ENCODE measurements at regions not wholly inside any gene's neighbourhood (a gene's known extent, or its start where the extent isn't known, plus 50 kb on each side); places are given as distances from the start of the nearest gene placed in this dataset.

DNA sequence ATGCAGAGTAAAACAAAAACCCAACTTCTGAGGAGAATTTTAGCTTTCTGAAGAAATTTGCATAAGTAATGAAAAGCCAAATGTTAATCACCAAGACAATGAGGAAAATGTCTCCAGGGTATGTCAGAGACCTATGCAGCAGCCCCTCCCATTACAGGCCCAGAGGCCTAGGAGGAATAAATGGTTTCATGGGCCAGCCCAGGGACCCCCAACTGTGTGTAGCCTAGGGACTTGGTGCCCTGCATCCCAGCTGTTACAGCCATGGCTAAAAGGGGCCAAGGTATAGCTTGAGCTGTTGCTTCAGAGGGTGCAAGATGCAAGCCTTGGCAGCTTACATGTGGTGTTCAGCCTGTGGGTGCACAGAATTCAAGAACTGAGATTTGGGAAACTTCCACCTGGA lies 1256.9 kb upstream of the PIK3C3 start:
- no peak for DNase-seq

DNA sequence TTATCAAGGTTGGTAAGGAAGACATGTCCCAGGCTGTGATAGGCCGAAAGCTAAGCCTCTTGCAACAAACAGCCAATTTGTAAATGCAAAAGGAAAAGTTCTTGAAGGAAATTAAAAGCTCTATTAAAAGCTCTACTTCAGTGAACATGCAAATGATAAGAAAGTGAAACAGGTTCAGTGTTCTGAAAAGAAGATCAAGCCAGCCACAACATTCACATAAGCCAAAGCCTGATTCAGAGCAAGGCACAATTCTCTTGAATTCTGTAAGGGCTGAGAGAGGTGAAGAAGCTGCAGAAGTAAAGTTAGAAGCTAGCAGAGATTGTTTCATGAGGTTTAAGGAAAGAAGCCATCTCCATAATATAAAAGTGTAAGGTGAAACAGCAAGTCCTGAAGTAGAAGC lies 1259.5 kb upstream of the PIK3C3 start:
- DNase-seq, result no peak

DNA sequence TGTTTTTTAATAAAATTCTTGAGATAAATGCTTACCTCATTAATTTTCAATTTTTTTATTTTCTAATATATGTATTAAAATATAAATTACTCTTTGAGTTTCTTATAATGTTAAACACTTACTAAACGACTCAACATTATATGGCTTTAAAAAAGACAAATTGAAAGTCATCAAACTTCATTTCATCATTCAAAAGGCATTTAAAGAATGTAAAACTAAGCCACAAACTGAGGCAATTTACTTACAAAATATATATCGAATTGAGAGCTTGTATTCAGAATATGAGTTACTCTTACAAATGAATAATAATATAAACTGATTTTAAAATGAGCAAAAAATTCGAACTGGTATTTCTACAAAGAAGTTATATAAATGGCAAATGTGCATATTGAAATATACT lies 1262.2 kb upstream of the PIK3C3 start:
- DNase-seq, result no peak

DNA sequence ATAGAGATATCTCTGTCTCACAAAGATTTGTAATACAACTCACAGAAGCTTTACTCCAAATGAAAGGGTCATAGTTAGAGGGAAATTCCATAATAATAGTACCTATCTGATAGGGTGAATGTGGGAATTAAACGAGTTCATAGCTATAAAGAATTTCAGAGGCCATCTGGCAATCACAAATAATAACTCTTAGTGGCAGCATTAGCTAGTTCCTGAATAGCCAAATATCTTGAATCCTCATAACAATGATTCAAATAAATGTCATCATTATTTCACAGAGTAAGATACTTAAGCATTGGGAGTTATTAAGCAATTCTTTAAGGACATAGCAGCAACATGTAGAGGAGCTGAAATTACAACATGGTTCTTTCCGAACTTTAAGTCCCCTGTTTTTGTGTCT lies 1265.0 kb upstream of the PIK3C3 start:
- DNase-seq, result no peak

DNA sequence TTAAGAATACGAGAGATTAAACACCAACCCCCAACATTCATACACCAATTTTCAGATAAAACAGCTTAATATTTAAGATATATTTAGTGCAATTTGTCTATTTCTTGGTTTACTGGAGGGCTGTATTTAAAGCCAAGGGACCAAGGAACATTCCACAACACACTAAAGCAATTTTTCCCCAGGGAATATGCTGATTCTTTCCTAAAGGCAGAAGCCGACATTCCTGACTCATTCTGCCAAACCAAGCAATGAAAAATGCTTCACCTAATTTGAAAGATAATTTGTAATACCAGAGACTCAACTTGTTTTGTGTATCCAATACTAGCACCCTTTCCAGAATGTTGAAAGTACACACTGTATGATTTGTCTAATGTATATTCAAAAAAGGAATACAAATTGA lies 1267.6 kb upstream of the PIK3C3 start:
- DNase-seq, result no peak

DNA sequence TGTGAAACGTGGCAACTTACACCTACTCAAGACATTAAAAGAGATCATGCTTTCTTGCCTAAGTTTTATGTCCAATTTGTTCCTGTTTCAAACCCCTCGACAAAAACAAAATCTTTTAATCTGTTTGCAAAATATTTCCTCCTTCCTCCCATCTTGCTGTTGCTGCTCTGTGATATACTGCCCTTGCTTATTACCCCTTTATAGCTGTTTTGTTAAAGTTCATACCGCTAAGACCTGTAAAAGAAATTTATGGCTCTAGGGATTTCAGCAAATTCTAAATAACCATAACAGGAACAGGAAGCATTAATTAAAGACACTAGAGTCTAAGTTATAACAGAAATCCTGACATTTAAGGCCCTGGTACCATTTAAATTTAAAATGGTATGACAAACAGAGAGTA lies 1268.2 kb upstream of the PIK3C3 start:
- DNase-seq, result no peak

DNA sequence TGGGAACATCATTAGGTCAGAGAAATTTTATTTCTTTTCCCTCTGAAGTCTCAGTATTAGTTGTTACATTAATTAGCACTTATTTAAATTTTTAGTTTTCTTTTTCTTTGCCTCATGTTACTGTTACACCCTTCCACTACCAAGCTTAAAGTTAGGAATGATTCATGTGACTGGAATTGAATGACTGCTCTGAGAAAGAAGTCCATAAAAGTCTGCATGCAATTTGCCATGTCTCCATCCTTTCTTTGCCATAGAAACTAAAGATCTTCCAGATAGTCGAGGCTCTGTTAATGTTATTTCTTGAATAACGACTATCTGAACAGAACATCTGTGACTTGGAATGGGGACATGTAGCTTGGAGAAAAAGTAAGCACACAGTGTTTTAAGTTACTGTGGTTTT lies 1269.8 kb upstream of the PIK3C3 start:
- no peak for DNase-seq

DNA sequence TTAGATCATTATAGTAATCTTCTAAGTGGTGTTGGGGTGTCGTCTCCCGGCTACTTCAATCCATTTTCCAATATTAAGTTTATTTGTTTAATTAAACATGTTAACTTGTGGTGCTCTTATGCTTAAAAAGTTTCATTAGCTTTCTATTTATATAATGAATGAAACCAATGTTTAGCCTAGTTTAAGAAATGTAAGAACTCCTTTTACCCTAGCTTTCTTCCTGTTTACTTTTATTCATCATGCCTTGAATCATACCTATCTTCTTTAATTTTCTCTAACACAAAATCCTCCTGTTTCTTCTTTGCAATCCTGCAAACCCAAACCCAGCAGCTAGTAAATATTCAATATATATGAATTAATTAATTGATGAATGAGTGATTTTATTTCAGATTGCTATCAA lies 1276.7 kb upstream of the PIK3C3 start:
- no peak for DNase-seq

DNA sequence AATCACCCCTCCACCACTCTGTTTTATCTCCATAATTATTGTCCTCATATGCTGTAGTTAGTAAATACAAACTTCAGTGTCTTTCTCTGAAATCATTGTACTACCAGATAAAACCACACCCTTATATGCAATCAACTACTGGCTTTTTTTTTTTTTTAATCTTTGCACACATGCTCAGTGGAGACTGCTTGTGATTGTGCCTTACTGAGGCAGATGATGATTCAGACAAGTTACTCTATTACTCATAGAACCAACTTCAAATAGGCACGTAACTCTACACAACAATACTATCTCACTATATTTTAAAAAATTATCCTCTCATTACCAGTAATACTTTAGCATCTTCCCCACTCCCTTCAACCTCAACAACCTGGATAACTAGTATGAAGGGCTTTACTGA lies 1278.4 kb upstream of the PIK3C3 start:
- DNase-seq, result no peak

DNA sequence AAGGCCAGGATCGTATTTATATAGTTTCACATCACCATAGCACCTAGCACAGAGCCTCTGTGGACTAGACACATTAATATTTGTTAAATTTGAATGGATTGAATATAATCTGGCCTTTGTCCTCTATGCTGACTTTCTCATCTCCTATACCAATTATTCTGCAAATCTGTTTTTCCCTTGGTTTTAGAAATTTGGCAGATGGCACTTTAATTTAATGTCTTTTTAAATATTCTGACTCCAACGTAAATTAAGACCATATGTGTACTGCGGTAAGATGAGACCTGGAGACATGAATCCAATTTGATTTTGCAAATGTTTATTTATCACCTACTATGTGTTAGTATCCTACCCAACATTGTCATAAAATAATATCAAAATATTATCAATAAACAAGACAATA lies 1281.9 kb upstream of the PIK3C3 start:
- DNase-seq, result no peak

DNA sequence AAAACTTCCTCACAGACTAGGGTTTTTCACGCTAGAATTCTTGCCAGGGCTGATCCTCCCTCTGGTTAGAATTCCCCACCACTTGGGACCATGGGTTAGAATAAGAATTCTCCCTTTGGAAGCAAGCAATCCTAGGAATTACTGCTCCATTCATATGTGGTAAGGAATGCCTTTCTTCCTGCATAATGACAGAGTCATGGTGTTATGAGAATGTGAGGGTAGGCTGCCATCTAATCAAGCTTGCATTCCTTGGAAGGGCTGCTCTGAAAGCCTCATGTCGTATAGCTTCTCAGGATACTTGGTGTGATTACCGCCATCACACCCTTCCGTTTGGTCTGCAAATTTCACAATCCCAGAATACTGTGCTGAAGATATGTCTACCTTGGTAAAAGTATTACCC lies 1282.4 kb upstream of the PIK3C3 start:
- DNase-seq, result no peak

DNA sequence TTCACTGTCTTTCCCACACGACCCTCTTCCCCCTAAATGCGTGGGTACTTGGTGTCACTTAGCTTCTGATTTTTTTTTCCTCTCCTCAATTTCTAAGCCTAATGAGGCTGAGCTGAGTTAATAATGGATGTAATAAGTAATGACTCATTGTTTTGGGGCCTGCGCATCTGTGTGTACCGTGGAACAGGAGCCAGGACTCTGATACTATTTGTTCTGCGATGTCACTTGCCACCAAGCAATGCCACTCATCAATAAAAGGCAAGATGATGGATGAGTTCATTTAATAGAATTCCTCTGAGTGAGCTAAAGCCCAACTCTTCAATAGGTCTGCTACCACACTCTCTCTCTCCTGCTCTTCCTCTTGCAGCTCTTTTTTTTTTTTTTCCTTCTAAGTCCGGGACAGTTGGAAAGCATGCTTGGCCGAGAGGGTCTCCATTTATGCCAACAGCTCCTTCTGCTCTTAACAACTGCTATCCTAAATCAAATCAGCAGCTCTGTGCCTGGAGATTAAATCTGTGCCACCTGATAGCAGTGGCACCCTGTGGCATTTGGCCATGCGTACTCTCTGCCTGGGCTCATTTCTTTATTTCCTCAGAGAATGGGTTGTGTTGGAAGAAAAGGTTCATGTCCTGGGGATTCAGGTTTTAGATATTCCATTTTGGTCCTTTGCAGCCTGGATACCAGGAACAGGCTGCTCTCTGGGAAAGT lies 1284.2 kb upstream of the PIK3C3 start:
- DNase-seq, result no peak

DNA sequence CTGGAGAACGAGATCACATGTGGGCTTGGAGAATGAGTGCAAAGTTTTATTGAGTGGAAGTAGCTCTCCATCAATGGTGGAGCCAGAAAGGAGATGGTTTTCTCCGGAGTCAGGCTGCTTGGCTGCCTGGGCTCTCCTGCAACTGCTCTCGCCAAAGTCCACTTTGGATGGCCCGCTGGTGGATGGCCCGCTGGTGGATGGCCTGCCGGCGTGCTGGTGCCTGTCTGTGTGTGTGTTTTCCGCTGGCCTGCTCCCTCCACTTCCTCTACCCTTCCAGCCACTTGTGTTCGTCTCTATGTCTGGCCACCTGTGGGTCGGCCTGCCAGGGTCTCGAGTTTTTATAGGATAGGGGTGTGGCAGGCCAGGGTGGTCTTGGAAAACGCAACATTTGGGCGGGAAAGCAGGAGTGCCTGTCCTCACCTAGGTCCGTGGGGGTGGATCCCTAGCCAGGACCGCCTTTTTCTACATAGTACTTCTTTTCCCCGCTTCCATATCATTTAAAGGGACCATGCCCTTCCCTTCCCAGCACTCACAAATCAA lies 1292.1 kb upstream of the PIK3C3 start:
- no peak for DNase-seq

DNA sequence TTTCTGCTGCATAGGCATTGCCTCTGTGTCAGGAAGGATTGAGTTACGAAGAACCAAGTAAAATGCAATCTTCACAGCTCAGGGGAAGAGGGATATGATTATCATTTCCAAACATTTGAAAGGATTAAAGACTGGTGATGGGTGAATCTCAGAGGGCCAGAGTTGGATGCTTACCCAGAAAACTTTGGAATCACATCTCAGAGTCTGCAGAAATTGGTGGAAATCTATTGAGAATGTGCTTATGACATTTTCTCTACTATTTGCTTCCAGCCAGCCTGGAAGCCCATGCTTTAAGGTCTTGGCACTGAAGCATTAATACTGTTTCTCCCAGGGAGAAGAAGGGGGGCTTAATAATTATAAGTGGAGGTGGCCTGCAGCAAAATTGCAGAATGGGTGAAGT lies 1301.4 kb upstream of the PIK3C3 start:
- DNase-seq, result no peak

DNA sequence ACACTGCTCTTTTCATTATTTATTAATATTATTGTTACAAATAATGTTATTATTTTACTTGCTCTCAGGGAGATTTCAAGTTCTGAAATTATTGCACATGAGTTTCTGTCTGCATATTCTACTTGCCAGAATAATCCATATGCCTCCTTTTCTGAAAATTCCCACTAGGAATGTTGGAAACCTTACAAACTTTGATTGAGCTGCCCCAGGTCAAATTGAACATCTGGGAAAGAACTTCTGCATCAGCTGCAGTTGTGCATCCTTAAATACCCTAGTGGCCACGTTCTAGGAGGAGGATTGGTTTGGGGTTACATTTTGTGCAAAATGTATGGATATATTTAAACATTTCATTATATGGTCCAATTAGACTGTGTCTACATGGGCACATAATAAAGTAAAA lies 1302.7 kb upstream of the PIK3C3 start:
- no peak for DNase-seq

DNA sequence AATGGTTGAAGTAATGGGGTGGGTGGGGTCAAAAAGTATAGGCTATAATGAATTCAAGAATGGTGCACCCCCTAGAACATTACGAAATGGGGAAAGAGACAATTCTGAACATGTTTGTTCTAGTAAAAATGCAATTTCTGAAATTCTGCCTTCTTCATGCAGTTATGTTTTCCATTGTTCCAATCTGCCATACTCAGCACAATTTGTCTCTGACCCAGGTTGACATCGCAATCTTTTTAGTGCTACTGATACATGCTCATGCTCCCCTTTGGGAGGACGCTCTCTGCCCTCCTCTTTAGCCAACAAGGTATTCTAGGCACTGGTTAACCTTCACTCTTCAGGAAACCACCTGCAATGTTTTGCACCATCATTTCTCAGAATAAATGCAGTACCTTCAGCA lies 1303.9 kb upstream of the PIK3C3 start:
- DNase-seq, result no peak

DNA sequence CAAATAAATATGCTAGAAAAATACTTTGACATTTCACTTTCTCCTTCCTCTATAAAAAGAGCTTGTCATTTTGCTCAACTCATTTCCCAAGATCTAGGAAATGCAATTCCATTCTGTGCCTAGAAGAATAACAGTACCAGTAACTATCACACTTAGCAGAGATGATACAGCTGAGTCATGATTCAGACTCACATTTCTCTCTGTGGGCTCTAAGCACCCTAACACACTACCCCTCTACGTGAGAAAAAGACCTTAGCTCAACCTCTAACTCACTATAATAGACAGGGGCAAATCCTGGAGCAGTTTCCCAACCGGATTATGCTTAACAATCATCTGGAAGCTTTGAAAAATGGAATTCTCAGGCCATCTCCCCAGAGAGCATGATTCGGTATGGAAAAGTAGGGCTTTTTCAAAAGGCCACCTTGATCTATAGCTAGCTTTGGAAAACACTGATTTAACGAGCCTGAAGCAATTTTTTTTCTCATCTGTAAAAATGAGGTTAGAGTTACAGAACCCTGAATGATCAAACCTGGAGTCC lies 1312.3 kb upstream of the PIK3C3 start:
- no peak for DNase-seq

DNA sequence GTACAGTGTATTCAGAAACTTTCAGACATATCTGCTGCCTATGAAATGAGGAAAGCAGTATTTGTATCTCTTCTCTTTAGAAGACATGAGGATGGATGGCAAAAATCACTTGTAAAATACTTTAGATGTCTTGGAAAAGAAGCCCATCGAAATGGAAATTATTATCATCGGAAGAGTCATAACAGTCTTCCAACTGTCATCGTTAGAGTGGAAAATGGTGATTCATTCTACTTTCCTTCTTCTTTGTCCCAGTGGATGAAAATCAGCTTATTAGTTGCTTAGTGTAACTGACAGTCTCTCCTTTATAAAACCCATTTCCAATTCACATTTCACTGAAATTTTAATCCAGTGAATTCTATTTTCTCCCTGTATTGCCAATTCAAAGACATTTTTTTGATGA lies 1323.7 kb upstream of the PIK3C3 start:
- DNase-seq, result no peak

DNA sequence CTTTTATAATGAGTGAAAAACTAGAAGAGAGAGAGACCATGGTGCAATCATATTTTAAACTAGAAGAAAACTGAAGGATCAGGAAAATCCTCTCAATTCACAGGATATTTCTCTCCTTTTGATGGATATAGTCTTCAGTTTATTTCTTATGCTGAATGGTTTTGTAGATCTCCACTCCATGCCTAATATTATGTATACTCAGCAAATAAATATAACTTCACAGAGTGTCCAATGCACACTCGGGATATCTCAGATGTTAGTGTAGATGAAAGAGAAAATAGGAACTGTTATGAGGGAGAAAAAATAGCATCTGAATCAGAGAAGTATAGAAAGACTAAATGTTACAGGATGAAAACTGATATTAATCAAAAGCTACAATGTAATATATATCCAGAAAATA lies 1324.5 kb upstream of the PIK3C3 start:
- no peak for DNase-seq

DNA sequence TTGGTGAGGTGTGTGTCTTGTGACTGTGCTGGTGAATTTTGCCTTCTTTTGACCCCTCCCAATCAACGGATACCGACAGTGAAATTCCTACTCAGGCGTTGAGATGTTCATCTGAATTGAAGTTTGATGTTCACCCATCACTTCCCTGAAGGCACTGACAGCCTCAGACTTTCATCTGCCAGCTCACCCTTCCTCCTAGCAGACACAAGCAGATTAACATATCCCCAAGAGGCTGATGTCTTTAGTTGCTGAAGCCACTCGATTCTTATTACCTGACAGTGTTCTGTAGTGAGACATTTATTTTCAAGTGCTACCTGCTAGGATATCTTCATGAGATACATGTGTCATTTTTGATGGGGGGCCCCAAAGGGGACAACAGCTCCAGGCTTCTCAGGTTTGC lies 1330.1 kb upstream of the PIK3C3 start:
- no peak for DNase-seq

DNA sequence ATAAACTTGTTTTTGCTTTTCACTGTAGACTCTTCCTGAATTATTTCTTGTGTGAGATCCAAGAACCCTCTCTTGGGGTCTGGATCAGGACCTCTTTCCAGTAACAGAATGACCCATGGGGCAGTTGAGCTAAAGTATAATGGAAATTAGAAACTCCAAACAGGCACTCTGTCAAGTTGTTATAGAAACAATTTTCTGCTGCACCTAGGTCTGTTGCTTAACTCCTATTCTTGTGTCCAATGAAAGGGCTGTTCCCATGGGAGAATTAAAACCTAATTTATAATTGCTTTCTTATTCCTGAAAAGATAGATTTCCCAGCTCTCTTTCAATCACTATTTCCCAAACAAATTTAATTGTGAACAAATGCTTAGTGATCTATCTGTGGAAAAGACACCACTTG lies 1341.3 kb upstream of the PIK3C3 start:
- DNase-seq, result no peak

DNA sequence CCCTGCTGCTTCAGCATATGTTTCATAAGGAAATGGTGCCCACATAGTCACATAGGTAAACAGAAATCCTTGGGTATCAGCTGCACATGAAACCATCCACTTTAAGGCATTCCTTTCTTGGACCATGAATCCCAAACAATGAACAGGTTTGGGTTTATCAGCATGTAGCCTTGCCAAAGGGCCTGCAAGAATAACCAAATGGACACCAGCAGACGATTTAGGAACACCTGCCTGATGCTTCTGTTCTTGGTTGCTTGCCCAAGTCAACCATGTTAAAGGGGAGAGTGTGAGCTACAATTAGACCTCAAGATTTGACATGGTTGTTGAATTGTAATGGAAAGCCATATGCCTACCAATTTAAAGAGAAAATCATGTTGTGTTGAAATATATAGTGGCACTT lies 1342.7 kb upstream of the PIK3C3 start:
- no peak for DNase-seq

DNA sequence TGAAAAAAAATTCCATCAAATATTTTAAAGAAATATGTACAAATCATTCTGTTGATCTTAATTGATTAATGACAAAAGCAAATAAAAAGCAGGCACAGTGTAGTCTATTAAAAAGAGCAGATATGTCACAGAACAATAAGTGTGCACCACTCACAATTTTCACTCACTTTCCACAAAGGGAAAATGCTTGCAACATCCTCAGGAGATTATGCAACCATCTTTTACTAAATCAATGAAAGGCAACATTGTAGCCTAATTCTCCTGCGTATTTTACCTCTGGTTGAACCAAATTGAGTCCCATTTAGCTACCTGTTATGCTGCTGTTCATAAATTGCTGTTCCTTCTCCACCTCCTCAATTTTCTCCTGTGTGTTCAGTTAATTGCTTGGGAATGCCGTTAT lies 1346.8 kb upstream of the PIK3C3 start:
- no peak for DNase-seq

DNA sequence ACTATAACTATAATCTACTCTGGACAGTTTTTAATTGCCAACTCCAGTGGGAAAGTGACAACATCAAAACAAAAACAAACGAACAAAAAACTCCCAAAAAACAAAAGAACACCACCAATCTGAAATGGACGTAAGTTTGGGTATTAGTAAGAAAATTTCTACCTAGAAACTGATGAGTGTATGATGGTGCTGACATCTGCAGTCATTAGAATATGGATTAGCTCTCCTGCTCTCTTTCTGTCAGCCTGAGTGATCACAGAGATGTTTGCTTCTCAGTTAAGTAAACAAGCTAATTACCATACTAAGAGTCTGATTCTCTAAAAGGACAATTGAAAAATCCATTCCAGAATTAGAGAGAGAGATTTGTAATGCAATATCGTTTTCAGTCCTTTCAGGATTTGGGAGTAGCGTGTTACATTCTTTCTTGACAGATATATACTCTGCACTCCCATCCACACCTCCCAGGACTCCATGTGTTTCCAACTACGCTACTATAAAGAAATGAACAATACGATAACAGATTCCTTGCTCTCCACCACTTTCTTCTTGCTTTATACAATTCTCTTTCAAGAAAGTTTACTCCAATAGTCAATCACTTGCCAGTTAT lies 1347.4 kb upstream of the PIK3C3 start:
- no peak for DNase-seq

DNA sequence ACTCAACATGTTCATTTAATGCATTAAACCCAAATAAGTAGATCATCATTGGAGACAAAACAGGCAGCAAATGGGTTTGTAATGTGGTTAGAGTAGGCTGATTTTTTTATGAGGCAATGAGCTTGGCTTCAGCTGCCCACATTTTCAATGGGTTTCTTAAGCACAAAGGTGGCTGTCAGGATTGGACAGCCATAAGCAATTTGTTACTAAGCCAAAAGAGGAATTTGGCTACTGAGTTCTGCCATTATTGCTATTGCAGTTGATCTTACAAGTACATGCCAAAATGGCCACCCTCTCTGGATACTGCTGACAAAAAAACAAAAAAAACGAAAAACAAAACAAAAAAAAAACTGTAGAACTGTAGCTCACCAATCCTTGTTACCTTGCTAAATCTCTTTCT lies 1348.0 kb upstream of the PIK3C3 start:
- no peak for DNase-seq

Measured in NCI-H187 (cell line).